HG03521 (cell line): ENCODE measurements at regions not wholly inside any gene's neighbourhood (a gene's known extent, or its start where the extent isn't known, plus 50 kb on each side); places are given as distances from the start of the nearest gene placed in this dataset.

Source experiments
- ATAC-seq: cut with Tn5 transposase; IDR thresholded peaks from one replicate; pipeline ENCODE4 v1.9.1; 2021; ENCODE audit warnings: mild to moderate bottlenecking, moderate library complexity; ENCODE audit not compliant: unreplicated experiment

DNA sequence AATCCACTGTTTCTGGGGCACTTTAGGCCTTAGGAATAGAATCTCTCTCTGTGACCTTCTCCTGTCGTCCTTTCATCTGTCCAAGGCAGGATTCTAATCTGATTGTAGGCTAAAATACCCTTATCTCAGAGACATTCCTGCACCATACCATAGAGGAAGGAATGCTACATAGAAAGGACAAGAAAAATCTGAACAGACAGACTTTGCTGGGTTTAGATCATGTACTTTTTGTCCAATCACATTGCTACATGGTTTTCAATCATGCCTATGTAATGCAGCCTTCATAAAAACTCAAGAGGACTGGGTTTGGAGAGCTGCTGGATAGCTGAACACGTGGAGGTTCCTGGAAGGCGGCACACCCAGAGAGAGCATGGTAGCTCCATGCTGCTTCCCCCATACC is 378.5 kb upstream of the SEMA6D start:
- no peak for ATAC-seq

DNA sequence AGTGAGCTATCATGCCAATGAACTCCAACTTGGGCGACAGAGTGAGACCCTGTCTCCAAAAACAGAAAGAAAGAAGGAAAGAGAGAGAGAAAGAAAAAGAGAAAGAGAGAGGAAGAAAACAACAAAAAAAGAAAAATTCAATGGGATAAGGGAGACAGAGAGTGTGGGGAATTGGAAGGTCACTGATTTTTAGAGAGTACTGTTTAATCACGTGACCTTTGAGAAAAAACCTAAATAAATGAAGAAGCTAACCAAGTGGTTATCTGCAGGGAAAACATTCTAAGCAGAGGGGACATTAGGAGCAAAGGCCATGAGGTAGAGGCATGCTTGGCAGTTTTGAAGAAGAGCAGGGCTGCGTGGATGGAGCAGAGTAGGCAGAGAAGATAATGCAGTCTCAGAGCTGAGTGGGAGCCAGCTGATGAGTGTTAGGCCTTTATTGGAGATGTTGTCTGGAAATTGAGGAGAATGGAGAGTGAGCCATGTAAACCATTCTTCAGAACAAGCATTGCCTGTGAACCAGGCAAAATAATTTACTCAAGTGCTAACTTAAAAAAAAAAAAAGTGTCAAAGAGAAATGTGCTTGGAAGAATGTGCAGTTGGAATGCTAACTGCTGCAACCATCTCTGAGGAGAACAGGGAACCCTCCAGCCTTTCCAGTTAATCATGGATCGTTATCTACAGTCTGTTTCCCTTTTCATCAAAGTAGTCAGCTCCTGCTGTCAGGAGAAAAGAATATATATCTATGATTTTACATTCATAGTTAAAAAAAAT is 377.3 kb upstream of the SEMA6D start:
- no peak for ATAC-seq

DNA sequence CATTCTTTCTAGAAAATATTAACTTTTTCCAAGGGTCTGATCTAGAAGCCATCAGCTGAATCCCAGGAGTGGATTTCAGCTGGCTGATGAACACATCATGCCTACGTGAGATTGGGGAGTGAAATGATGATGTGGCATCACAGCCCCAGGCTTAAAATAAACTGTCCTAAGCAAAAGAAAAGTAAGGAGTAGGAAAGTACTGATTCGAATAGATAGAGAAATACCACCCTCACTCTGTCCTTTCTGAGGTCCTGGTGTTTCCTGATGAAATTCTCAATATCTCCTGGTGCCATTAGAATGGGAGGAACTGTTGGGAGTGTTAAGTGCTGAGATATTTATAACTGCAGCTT is 376.8 kb upstream of the SEMA6D start:
- ATAC-seq: no peak

DNA sequence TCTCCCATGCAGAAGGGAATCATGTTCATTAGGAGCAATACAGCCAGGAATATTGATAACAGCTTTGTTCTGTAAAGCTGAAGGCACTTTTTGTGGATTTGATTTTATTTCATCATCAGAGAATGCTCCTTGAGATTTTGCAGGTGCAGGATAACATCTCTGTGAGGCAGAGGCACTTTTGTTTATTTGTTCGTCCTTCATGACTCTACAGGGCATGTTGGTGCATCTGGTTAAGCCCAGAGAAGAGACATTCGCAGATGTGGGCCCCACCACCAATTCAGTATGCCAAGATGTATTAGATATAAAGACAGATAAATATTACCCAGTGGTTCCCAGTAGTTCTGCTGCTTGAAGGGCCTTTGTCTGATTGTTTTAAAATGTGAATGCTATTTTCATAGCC is 368.1 kb upstream of the SEMA6D start:
- ATAC-seq: no peak

DNA sequence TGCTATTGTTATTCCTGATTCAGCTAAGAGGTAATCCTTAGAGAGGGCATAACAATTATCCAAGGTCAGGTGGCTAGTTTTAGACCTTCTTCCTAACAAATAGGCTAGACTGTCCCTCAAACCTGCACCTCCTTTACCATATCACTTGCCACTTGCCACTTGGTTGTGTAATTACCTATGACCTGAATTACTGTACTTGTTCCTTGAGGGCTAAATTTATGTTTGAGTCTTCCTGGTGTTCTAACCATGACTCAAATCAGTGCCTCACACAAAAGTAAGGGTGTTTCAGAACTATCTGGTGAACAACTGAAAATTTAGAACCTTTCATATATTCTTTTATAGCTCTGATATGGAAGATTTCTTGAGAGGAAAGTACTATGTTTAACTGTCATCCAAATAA is 365.8 kb upstream of the SEMA6D start:
- no peak for ATAC-seq

DNA sequence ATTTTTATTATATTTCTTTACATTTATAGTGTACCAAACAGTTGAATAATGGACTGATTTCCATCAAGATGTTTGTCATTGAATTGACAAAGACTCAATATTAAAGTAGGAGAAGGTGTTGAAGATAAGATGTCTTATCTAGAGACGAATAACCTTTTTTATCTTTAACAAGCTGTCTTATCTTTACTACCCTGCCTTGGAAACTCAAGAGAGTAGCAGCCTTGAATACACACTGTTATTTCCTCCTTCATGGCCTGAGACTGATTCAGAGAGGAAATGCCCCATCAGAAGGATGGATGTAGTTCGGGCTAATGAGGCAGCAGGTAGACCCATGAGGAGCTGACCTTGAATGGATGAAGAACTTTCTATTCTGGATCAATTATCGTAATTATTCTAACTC is 365.1 kb upstream of the SEMA6D start:
- no peak for ATAC-seq

DNA sequence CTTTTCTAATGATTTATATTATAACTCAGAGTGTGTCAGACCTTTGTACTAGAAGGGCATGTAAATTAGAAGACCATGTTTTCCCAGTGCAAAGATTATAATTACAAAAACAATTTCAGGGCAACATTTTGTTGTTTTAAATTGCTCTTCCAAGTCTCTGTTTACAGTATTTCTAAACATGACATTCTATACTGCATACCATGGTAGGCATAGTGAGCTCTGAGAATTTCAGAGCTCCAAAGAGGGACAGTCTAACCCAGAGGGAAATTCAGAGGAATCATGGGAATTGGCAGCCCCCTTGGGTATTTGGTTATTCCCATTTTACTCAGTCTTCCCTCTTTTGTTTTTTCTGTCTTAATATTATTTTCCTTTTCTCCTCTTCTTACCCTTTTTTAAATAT is 361.5 kb upstream of the SEMA6D start:
- ATAC-seq: no peak

DNA sequence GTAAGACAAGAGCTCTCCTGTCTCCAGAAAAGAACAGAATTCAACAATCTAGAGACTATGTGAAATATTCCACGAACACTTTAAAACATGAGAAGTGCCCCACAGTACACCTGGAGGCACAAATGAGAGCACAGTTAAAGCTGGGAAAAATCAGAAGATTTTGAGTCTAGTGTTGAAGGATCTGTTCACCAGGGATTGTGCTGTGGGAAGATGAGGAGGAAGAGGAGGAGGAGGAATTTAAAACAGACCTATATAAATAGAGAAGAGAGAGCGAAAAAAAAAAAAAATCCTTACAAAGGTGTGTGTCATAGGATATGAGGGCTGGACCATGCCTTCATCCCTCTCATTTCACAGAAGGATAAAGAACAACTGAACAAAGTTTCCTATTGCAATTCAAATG is 361.0 kb upstream of the SEMA6D start:
- no peak for ATAC-seq

DNA sequence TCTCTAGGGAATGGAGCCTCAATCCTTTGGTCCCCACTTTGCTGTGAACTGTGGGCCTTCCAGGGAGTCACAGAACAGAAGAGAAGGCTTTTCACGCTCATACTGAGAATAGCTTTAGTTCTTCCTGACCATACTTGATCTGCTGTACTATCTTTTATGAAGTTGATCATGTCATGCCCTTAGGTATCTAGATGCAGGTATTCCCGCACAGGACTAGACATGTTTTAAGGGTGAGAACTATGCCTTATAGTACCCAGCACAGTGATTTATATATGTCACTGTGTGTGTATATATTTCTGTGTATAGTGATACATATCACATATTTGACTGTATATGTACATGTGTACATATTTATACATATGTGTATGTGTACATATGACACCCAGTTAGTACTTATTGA is 358.4 kb upstream of the SEMA6D start:
- no peak for ATAC-seq

DNA sequence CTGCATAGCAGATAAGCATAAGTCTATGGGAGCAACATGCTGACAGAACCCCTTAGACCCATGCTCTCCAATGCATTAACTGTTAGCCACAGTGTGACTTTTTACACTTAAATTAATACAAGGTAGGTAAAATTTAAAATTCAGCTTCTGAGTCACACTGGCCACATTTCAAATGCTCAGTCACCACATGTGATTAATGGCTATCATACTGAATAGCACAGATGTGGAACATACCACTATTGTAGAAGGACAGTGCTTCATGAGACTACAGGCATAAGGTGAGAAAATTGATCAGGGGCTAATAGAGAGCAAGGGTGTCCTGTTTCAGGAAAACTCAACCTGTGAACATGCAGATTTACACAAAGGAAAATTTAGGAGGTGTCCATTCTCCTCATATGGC is 357.0 kb upstream of the SEMA6D start:
- ATAC-seq: no peak

DNA sequence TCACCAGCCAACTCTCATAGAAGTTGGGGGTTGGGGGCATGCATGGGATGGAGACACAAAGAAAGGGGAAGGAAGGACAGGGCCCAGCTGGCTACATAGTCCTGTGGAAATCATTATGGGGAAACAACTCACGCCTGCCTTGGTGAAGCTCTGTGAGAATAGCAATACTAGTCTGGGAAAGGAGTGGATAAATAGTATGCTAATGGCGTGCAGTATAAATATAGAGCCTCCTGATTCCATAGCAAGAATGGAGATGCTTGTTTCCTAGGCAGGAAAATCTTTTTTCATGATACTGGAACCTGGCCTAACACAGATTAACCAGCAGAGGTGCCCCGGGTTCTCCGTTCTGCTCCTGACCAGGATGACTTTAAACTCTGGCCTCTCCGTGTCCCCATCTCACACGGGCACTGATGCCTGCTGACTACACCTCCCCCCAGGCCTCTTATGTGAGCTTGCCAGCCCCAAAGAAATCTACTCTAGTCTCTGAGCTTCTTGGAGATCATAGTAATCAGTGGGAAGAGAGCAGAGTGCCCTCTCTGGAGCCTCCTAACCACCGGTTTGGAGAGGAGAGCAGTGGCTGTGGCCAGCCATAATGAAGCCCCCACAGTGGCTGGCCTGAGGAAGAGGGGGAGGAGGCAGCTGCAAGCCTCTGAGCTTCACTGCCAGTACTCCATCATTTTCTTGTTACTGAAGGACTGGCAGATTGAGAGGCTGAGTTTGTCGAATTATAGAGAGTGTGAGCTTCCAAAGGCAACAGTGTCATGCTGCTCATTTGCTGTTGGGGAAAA is 355.0 kb upstream of the SEMA6D start:
- no peak for ATAC-seq

DNA sequence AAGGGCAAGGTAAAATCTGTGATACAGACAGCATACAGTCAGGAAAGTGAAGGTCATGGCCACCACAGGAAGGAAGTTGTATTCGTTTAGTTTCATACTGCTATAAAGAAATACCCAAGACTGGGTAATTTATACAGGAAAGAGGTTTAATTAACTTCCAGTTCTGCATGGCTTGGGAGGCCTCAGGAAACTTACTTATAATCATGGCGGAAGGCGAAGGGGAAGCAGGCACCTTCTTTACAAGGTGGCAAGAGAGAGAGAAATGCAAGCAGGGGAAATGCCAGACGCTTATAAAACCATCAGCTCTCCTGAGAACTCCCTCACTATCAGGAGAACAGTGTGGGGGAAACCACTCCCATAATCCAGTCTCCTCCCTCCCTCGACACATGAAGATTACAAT is 353.7 kb upstream of the SEMA6D start:
- ATAC-seq: no peak

DNA sequence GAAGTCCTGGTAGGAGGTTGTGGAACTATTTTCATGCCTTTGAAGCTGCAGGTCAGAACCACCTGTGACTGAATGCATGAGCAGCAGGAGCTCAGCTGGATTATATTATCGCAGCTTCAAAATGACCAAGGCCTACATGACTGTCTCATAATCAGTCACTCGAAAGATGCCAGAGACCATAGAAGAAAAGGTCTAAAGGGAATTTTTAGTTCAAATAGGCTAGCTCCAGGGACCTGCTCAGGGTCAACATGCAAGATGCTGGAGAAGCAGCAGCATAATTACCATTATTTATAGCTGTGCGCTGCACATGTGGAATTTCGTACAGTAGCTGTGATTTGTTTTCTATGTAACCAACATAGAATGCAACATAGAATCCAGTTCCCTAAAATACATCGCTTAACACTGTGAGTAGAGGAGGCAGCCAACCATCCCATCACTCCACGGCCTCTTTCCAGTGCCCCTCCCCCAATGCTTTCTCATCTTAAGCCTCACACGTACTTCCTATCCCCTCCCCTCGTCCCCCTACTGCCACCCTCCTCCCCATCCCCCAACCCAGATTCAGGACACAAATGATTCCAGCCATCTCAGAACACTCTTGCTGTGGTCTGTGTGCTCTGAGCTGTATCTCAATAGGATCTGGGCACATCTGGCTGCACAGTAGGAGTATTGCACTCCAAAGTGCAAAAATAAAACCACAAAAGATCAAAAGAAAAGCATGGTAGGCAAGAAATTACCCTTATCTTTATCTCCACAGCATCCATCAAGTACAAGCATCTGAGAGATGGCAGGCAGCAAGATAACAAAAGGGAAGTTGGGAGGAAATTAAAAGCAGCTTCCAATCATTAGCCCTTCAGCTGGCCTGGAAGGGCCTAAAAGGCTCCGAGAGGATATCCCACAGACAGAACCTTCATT is 352.8 kb upstream of the SEMA6D start:
- ATAC-seq: no peak

DNA sequence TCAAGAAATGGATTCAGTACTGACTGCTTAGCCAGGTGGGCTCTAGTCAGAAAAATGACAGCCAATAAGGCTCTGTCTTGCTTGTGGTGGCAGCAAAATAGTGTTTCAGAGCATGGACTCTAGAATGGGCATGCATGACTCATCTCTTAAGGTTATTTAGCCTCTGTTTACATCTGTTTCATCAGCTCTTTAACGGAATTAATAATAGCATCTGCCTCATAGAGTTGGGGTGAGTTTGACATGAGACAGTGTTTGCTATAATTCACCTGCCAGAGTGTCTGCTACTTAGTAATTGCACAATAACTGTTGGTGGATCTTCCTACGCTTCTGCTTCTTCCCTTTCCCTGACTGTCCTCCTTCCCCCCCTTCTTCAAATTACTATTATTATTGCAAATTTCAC is 350.4 kb upstream of the SEMA6D start:
- ATAC-seq: no peak

DNA sequence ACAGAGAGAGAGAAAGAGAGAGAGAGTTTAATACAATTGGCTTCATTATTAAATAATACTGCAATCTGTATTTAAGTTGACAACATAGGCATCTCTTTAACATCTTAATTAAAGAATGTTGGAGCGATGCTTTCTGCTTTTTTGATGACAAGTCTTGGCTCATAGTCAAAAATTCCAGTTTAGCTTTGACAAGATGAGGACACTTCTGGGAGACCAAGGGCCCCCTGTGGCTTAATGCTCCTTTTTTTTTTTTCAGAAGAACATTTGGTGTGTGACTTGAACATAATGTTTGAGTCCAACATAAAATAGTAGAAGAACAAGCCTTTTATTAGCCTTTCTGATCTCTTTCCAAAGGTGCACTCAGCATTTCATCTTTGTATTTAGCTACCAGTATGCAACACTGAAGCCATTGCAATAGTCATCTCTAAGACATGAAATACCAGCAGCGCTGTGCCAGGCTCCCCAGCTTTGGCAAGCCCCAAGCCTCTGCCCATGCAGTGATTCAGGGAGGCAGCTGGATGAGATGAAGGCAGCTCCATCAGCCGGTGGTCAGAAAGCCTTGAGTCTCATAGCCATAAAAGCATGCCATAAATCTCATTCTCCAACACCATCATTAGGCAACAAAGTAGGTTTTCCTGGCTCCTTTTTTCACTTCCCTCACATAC is 349.4 kb upstream of the SEMA6D start:
- no peak for ATAC-seq

DNA sequence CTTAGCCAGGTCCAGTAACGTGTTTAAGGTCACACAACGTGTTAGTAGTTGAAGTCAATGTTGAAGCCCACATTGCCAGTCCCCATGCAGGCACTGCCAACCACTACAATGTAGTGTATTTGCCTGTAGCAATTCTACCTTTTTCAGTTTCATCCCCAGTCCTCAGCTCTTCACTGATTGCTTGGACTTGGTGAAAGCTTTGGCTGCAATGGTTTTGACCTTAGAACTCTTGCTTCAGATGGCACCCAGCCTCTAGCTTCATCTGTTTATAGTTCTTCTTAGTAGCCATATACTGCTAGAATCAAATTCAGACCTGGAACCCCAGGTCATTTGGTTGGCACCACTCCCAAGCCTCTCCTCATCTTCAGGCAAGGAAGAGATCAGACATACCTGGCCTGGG is 345.4 kb upstream of the SEMA6D start:
- ATAC-seq: no peak

DNA sequence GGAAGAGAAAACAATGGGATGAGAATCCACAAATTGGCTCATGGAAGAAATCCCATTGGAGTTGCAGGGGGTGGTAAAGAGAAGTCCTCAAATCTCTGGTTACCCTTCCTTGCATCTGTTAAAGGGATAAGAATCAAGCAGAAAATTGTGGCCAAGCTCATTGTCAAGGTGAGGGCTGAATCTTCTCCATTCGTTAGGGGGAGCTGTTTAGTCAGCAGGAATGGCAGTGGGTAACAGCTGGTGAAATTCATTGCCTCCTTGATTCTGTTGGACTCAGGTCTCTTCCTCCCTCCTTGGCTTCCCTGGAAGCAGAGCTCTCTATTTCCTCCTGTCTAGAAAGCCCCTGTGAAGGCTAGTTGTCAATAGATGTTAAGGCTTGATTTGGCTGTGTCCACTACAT is 343.1 kb upstream of the SEMA6D start:
- no peak for ATAC-seq

DNA sequence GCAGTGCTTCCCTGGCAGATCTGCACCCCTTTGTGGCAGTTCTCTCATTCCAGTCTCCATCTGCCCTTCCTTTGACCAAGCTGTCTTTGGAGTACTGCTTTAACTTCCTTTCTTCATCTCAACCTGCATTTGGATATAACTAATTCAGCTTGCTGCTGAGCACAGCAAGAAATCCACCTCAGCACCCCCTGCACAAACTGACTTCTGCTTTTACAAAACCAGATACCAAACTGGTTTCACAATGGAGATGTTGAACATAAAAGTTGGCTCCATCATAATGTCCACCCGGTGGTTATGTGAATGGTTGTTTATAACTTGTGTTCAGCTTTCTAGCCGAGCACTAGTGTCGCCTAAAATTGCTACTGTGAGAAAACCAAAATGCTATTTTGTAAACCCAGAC is 341.1 kb upstream of the SEMA6D start:
- ATAC-seq: no peak

DNA sequence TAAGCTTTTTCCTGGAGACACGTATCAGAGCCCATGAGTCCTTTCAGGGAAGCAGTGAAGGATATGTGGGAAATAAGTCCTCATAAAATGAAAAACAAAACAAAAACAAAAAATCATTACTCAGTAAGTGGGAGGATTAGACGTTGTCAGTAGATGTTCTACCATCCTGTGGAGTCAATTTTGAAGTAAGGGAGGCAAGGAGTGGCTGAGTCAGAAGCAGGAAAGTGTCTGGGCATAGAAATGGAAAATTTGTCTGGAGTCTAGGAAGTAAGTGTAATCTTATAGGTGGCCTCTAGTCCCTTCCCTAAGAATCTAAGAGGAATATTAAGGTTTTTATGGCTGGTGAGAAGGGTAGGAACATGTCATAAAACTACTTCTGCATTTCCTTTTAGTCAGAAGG is 339.8 kb upstream of the SEMA6D start:
- no peak for ATAC-seq

DNA sequence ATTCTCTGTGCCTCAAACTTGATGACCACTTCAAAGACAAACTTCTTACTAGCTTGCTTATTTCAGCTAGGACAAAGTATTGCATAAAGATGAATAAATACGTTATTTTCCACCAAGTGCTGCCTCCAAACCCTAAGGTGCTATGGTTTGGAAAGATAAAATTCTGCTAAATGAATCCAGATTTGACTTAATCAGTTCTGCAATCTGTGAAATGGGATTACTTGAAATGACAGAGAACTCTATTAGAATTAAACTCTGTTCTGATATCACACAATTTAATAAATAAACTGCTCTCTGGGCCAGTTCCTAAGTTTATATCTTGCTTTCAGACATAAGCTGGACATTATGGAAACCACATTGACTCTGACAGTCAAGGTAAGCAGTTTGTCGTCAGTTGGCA is 338.8 kb upstream of the SEMA6D start:
- ATAC-seq: no peak

DNA sequence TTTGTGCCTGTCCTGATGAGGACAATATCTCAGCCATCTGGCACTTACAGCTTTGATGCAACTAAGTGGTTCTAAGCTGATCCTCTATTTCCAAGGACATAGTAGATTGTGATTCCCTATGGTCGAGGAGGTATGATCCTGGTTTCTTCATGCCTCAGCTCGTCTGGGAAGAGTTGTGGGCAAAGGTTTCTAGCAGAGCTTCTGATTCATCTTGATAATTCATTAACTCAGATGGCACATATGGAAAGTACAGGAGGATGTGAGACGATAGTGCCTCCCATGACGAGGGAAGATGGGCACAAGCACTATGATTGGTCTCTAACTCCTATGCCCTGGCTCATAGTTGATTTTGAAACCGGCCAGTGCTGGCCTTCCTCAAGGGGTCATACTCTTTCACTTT is 334.2 kb upstream of the SEMA6D start:
- ATAC-seq: no peak
